Left lobe of liver (tissue), 2 donors: ENCODE measurements at regions not wholly inside any gene's neighbourhood (a gene's known extent, or its start where the extent isn't known, plus 50 kb on each side); places are given as distances from the start of the nearest gene placed in this dataset.

ENCODE experiments used
- ATAC-seq: fragments of 200-7000 bp; cut with Tn5 transposase; one replicate; pipeline ENCODE4 v1.9.1; 2020; ENCODE audit warnings: mild to moderate bottlenecking, moderate library complexity
- DNase-seq: peaks from one replicate; pipeline ENCODE4 v3.0.0-alpha.2; 2020; ENCODE audit warnings: low spot score
- donor health status: DM: no; HTN: no; CAD: no; lungs with moderate emphysema.
- donor health status: DM: no; HTN: yes; CAD: no.

- no peak for DNase-seq
- no peak for ATAC-seq
Observed at GRCh38 chr16:89043636-89044417, 49.8 kb upstream of the ACSF3 start.
